SK-N-SH treated with all-trans-retinoic acid at 6 μM for 48 hours (cell line): ENCODE measurements at regions not wholly inside any gene's neighbourhood (a gene's known extent, or its start where the extent isn't known, plus 50 kb on each side); places are given as distances from the start of the nearest gene placed in this dataset.

Experiments used
- ATAC-seq: fragments of 200-7000 bp; cut with Tn5 transposase; 3 replicates; pipeline ENCODE4 v1.9.1; 2020; ENCODE audit warnings: mild to moderate bottlenecking, moderate library complexity
- ARNTL ChIP-seq: fragments of 450-650 bp; formaldehyde crosslinking; IDR thresholded peaks from 2 replicates; pipeline ENCODE4 v1.5.0; 2020; ENCODE audit warnings: low read depth, mild to moderate bottlenecking, moderate library complexity, borderline replicate concordance
- BACH2 ChIP-seq: fragments of 250-450 bp; sonication (Bioruptor Pico); IDR thresholded peaks from 2 replicates; pipeline ENCODE4 v1.9.0; 2021; ENCODE audit warnings: mild to moderate bottlenecking, borderline replicate concordance
- CREB5 ChIP-seq: fragments of 250-450 bp; sonication (Bioruptor Pico); IDR thresholded peaks from 2 replicates; pipeline ENCODE4 v1.5.1; 2020; ENCODE audit warnings: low read depth, mild to moderate bottlenecking, moderate library complexity
- CSDC2 ChIP-seq: fragments of 250-450 bp; sonication (Bioruptor Pico); IDR thresholded peaks from 2 replicates; pipeline ENCODE4 v1.5.0; 2020; ENCODE audit warnings: mild to moderate bottlenecking, moderate library complexity
- ESRRG ChIP-seq: fragments of 250-450 bp; sonication (Bioruptor Pico); IDR thresholded peaks from 2 replicates; pipeline ENCODE4 v1.6.1; 2021; ENCODE audit warnings: mild to moderate bottlenecking
- GLIS3 ChIP-seq: fragments of 250-450 bp; sonication (Bioruptor Pico); IDR thresholded peaks from 2 replicates; pipeline ENCODE4 v1.5.0; 2020; ENCODE audit warnings: mild to moderate bottlenecking, moderate library complexity
- ISL1 ChIP-seq: fragments of 250-450 bp; sonication (Bioruptor Pico); IDR thresholded peaks from 2 replicates; pipeline ENCODE4 v2.1.2; 2022; ENCODE audit warnings: mild to moderate bottlenecking, moderate library complexity
- OSR1 ChIP-seq: fragments of 250-450 bp; sonication (Bioruptor Pico); IDR thresholded peaks from 2 replicates; pipeline ENCODE4 v1.8.0; 2022; ENCODE audit warnings: moderate library complexity, mild to moderate bottlenecking, inconsistent platforms
- PATZ1 ChIP-seq: fragments of 250-450 bp; sonication (Bioruptor Pico); IDR thresholded peaks from 2 replicates; pipeline ENCODE4 v1.8.0; 2020; ENCODE audit warnings: mild to moderate bottlenecking, moderate library complexity, borderline replicate concordance
- POU6F1 ChIP-seq: fragments of 250-450 bp; sonication (Bioruptor Pico); IDR thresholded peaks from 2 replicates; pipeline ENCODE4 v1.8.0; 2021; ENCODE audit warnings: low read depth, mild to moderate bottlenecking, moderate library complexity, borderline replicate concordance
- PPARA ChIP-seq: fragments of 250-450 bp; sonication (Bioruptor Pico); IDR thresholded peaks from 2 replicates; pipeline ENCODE4 v1.5.0; 2020; ENCODE audit warnings: mild to moderate bottlenecking, borderline replicate concordance
- RARB ChIP-seq: fragments of 250-450 bp; sonication (Bioruptor Pico); IDR thresholded peaks from 2 replicates; pipeline ENCODE4 v1.8.0; 2021; ENCODE audit warnings: mild to moderate bottlenecking, moderate library complexity
- SNAI2 ChIP-seq: fragments of 250-450 bp; sonication (Bioruptor Pico); IDR thresholded peaks from 2 replicates; pipeline ENCODE4 v1.5.0; 2020; ENCODE audit warnings: mild to moderate bottlenecking, moderate library complexity
- TCF4 ChIP-seq: fragments of 250-450 bp; sonication (Bioruptor Pico); IDR thresholded peaks from 2 replicates; pipeline ENCODE4 v1.8.0; 2021; ENCODE audit warnings: mild to moderate bottlenecking, moderate library complexity, borderline replicate concordance
- TOX ChIP-seq: fragments of 250-450 bp; sonication (Bioruptor Pico); IDR thresholded peaks from 2 replicates; pipeline ENCODE4 v1.8.0; 2021; ENCODE audit warnings: mild to moderate bottlenecking, moderate library complexity, borderline replicate concordance
- ZC3H10 ChIP-seq: fragments of 250-450 bp; sonication (Bioruptor Pico); IDR thresholded peaks from 2 replicates; pipeline ENCODE4 v1.5.1; 2021; ENCODE audit warnings: mild to moderate bottlenecking, moderate library complexity
- ZFP3 ChIP-seq: fragments of 250-450 bp; sonication (Bioruptor Pico); IDR thresholded peaks from 2 replicates; pipeline ENCODE4 v1.5.0; 2020; ENCODE audit warnings: mild to moderate bottlenecking, moderate library complexity
- ZFP30 ChIP-seq: fragments of 450-650 bp; formaldehyde crosslinking; IDR thresholded peaks from 2 replicates; pipeline ENCODE4 v1.5.0; 2022; ENCODE audit warnings: mild to moderate bottlenecking, moderate library complexity
- ZNF565 ChIP-seq: fragments of 450-650 bp; formaldehyde crosslinking; conservative IDR thresholded peaks from 2 replicates; pipeline ENCODE4 v1.5.0; 2020; ENCODE audit warnings: low read depth, mild to moderate bottlenecking, moderate library complexity
- ZNF70 ChIP-seq: fragments of 450-650 bp; formaldehyde crosslinking; IDR thresholded peaks from 2 replicates; pipeline ENCODE4 v1.5.0; 2020; ENCODE audit warnings: mild to moderate bottlenecking, moderate library complexity
- ZNF8 ChIP-seq: fragments of 450-650 bp; formaldehyde crosslinking; IDR thresholded peaks from 2 replicates; pipeline ENCODE4 v1.5.0; 2020; ENCODE audit warnings: mild to moderate bottlenecking, moderate library complexity
- TF ChIP-seq, protein P1 (sequence below): fragments of 250-450 bp; sonication (Bioruptor Pico); IDR thresholded peaks from 2 replicates; pipeline ENCODE4 v1.5.1; 2021; ENCODE audit warnings: mild to moderate bottlenecking, moderate library complexity
- TF ChIP-seq, protein P2 (sequence below): fragments of 250-450 bp; sonication (Bioruptor Pico); IDR thresholded peaks from 2 replicates; pipeline ENCODE4 v1.5.0; 2020; ENCODE audit warnings: mild to moderate bottlenecking, moderate library complexity

- TF ChIP-seq ISL1 (CRISPR knock-in tag) (no peak), ZNF565 (CRISPR knock-in tag) (no peak), TOX (CRISPR knock-in tag) (no peak), ZNF70 (CRISPR knock-in tag) (no peak), RARB (no peak)
- ATAC-seq, result no peak
Observed at GRCh38 chr14:34075826-34076225, 125.0 kb upstream of the EGLN3 start.

DNA sequence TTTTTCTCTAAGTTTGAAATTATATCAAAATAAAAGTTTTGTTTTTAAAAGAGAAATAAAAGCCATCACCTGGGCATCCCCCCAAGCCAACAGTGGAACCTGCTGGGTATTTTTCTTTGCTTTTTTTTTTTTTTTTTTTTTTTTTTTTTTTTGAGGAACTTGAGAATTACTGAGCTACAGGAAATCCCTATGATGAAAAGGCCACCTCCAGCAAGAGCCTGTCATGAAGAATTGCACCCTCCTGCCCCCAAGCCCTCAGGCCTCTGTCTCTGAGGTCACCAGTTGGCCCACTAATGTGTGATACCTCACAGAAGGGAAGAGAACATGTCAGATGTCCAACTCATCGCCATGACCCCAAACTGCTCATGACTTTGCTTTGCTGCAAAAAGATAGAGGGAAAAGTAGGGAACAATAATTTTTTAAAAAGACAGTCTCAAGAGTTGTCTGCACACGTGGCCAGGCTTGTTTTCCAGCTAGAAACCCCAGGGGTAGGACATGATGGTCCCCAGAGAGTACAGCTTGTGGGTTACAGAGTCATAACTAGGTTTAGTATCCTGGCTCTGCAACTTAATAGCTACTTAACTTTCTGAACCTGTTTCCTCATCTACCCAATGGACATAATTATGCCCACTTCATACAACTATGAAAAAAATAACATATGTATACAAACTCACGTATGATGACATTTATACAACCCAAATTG, 124.3 kb upstream of the EGLN3 start:
- ATAC-seq, result no peak
- TF ChIP-seq CREB5 (CRISPR knock-in tag), result no peak
- no peak for TF ChIP-seq TOX (CRISPR knock-in tag)
- no peak for TF ChIP-seq POU6F1 (CRISPR knock-in tag)
- no peak for TF ChIP-seq RARB
- TF ChIP-seq, protein P1, sequence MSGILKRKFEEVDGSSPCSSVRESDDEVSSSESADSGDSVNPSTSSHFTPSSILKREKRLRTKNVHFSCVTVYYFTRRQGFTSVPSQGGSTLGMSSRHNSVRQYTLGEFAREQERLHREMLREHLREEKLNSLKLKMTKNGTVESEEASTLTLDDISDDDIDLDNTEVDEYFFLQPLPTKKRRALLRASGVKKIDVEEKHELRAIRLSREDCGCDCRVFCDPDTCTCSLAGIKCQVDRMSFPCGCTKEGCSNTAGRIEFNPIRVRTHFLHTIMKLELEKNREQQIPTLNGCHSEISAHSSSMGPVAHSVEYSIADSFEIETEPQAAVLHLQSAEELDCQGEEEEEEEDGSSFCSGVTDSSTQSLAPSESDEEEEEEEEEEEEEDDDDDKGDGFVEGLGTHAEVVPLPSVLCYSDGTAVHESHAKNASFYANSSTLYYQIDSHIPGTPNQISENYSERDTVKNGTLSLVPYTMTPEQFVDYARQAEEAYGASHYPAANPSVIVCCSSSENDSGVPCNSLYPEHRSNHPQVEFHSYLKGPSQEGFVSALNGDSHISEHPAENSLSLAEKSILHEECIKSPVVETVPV (CRISPR knock-in tag), result no peak
- no peak for TF ChIP-seq ZNF70 (CRISPR knock-in tag)
- no peak for TF ChIP-seq ARNTL (CRISPR knock-in tag)
- no peak for TF ChIP-seq ESRRG (CRISPR knock-in tag)
- TF ChIP-seq, protein P2, sequence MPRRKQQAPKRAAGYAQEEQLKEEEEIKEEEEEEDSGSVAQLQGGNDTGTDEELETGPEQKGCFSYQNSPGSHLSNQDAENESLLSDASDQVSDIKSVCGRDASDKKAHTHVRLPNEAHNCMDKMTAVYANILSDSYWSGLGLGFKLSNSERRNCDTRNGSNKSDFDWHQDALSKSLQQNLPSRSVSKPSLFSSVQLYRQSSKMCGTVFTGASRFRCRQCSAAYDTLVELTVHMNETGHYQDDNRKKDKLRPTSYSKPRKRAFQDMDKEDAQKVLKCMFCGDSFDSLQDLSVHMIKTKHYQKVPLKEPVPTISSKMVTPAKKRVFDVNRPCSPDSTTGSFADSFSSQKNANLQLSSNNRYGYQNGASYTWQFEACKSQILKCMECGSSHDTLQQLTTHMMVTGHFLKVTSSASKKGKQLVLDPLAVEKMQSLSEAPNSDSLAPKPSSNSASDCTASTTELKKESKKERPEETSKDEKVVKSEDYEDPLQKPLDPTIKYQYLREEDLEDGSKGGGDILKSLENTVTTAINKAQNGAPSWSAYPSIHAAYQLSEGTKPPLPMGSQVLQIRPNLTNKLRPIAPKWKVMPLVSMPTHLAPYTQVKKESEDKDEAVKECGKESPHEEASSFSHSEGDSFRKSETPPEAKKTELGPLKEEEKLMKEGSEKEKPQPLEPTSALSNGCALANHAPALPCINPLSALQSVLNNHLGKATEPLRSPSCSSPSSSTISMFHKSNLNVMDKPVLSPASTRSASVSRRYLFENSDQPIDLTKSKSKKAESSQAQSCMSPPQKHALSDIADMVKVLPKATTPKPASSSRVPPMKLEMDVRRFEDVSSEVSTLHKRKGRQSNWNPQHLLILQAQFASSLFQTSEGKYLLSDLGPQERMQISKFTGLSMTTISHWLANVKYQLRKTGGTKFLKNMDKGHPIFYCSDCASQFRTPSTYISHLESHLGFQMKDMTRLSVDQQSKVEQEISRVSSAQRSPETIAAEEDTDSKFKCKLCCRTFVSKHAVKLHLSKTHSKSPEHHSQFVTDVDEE, result no peak
- TF ChIP-seq OSR1 (CRISPR knock-in tag), result no peak
- no peak for TF ChIP-seq PATZ1 (CRISPR knock-in tag)
- TF ChIP-seq ZC3H10 (CRISPR knock-in tag), result no peak
- no peak for TF ChIP-seq BACH2 (CRISPR knock-in tag)
- TF ChIP-seq ZNF565 (CRISPR knock-in tag), result no peak
- TF ChIP-seq ZNF8, result no peak
- TF ChIP-seq TCF4, result no peak
- TF ChIP-seq PPARA, result no peak
- no peak for TF ChIP-seq ISL1 (CRISPR knock-in tag)
- TF ChIP-seq CSDC2, result no peak
- TF ChIP-seq SNAI2 (CRISPR knock-in tag), result no peak
- TF ChIP-seq, all 23 proteins: peak for 0

GRCh38 chr14:34072921-34073320, 122.0 kb upstream of the EGLN3 start:
- no peak for ATAC-seq
- TF ChIP-seq ARNTL (CRISPR knock-in tag) (no peak), CSDC2 (no peak), BACH2 (CRISPR knock-in tag) (no peak), ZNF565 (CRISPR knock-in tag) (no peak), PPARA (no peak), CREB5 (CRISPR knock-in tag) (no peak), ZFP30 (CRISPR knock-in tag) (no peak), ZC3H10 (CRISPR knock-in tag) (no peak), ZNF8 (no peak), ZFP3 (CRISPR knock-in tag) (no peak), ESRRG (CRISPR knock-in tag) (no peak), ISL1 (CRISPR knock-in tag) (no peak), GLIS3 (CRISPR knock-in tag) (no peak), ZNF70 (CRISPR knock-in tag) (no peak), POU6F1 (CRISPR knock-in tag) (no peak)
- TF ChIP-seq, protein P1 (CRISPR knock-in tag), result no peak
